ENCODE measurements at regions not wholly inside any gene's neighbourhood (a gene's known extent, or its start where the extent isn't known, plus 50 kb on each side); places are given as distances from the start of the nearest gene placed in this dataset.

DNA sequence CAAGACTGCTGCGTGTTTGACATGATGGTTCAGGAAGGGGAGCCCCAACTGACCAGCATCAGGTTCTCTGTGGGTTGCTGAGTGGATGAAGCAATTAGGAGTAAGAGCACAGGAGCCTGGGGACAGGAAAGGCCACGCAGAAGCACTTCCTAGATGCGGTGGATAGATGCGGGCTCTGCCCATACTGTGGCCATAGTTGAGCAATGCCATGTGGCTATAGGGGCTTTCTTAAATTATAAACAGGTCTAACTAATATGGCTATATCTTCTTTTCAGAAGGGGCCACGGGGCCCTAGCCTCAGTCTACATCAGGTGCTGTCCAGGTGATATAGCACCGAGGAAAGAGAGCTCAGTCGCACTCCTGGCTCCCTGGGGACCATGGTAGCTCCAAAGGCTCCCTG, 198.6 kb downstream of the GADD45G start:
- Histone ChIP-seq H3K27me3 (ENCODE audit: control insufficient read depth, insufficient read depth, low read length) (peaks cover 3% of the 10 kb centered on the region), H3K27ac (ENCODE audit: low read depth, low read length) (no peak overlapping the region), H3K4me3 (ENCODE audit: low read depth, low read length) (no peak overlapping the region), H3K9me3 (ENCODE audit: control insufficient read depth, insufficient read depth, low read length) (no peaks in the 10 kb centered on the region)
- TF ChIP-seq, protein P1, sequence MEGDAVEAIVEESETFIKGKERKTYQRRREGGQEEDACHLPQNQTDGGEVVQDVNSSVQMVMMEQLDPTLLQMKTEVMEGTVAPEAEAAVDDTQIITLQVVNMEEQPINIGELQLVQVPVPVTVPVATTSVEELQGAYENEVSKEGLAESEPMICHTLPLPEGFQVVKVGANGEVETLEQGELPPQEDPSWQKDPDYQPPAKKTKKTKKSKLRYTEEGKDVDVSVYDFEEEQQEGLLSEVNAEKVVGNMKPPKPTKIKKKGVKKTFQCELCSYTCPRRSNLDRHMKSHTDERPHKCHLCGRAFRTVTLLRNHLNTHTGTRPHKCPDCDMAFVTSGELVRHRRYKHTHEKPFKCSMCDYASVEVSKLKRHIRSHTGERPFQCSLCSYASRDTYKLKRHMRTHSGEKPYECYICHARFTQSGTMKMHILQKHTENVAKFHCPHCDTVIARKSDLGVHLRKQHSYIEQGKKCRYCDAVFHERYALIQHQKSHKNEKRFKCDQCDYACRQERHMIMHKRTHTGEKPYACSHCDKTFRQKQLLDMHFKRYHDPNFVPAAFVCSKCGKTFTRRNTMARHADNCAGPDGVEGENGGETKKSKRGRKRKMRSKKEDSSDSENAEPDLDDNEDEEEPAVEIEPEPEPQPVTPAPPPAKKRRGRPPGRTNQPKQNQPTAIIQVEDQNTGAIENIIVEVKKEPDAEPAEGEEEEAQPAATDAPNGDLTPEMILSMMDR (IDR thresholded peaks at IDR 0.05; ENCODE audit: low read depth, low read length), result no peak
- ChIA-PET CTCF (no interaction called here), POLR2A (no interaction called here)
- no peak for DNase-seq (ENCODE audit: low read depth, low spot score)

- no peak overlapping the region for H3K4me3 ChIP-seq (ENCODE audit: low read depth, low read length)
- TF ChIP-seq, protein P1 (IDR thresholded peaks at IDR 0.05; ENCODE audit: low read depth, low read length), result no peak
- POLR2A ChIA-PET, result no interaction called here
- peaks cover 3% of the 10 kb centered on the region for H3K27me3 ChIP-seq (ENCODE audit: control insufficient read depth, insufficient read depth, low read length)
- no peaks in the 10 kb centered on the region for H3K9me3 ChIP-seq (ENCODE audit: control insufficient read depth, insufficient read depth, low read length)
- no peak for DNase-seq (ENCODE audit: low read depth, low spot score)
- CTCF ChIA-PET, result no interaction called here
- H3K27ac ChIP-seq (ENCODE audit: low read depth, low read length), result no peak overlapping the region
Observed at GRCh38 chr9:89804766-89805531, 200.1 kb downstream of the GADD45G start.

- Histone ChIP-seq H3K27me3 (ENCODE audit: control insufficient read depth, insufficient read depth, low read length) (peaks cover 3% of the 10 kb centered on the region), H3K9me3 (ENCODE audit: control insufficient read depth, insufficient read depth, low read length) (no peaks in the 10 kb centered on the region), H3K4me3 (ENCODE audit: low read depth, low read length) (no peak overlapping the region), H3K27ac (ENCODE audit: low read depth, low read length) (no peak overlapping the region)
- no peak for DNase-seq (ENCODE audit: low read depth, low spot score)
- ChIA-PET POLR2A (no interaction called here), CTCF (no interaction called here)
- TF ChIP-seq, protein P1 (IDR thresholded peaks at IDR 0.05; ENCODE audit: low read depth, low read length), result no peak
Observed at GRCh38 chr9:89805571-89806292, 200.9 kb downstream of the GADD45G start.

DNA sequence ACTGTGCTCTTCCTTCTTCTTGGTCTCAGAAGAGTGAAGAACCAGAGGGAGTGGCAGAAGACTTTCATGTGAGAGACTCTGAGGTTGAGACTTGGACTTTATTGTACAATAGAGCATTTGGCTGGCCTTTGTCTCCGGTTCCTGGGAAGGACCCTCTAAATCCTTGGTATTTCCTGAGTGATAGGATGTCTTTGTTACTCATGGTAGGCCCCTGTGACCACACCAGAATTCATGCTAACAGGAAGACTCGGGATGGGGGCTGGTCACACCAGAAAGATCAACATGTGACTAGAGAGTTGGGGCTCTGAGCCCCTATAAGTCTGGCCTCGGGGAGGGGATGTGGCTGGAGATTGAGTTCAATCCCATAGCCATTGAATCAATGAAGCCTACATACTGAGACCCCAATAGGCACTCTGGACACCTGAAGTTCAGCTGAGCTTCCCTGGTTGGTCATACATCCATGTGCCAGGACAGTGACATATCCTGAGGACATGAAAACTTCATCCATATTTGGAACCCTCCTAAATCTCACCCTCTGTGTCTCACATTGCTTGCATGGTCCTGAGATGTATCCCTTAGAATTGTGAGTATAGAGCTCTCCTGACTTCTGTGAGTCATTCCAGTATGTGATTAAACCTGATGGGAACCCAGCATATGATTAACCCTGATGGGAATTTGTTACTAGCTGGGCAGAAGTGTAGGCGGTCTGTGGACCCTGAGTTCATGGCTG, 201.7 kb downstream of the GADD45G start:
- H3K4me3 ChIP-seq (ENCODE audit: low read depth, low read length), result no peak overlapping the region
- no peak overlapping the region for H3K27ac ChIP-seq (ENCODE audit: low read depth, low read length)
- no peak for DNase-seq (ENCODE audit: low read depth, low spot score)
- H3K9me3 ChIP-seq (ENCODE audit: control insufficient read depth, insufficient read depth, low read length), result no peaks in the 10 kb centered on the region
- TF ChIP-seq, protein P1 (IDR thresholded peaks at IDR 0.05; ENCODE audit: low read depth, low read length), result no peak
- CTCF ChIA-PET, result no interaction called here
- POLR2A ChIA-PET, result no interaction called here
- peaks cover 3% of the 10 kb centered on the region for H3K27me3 ChIP-seq (ENCODE audit: control insufficient read depth, insufficient read depth, low read length)

DNA sequence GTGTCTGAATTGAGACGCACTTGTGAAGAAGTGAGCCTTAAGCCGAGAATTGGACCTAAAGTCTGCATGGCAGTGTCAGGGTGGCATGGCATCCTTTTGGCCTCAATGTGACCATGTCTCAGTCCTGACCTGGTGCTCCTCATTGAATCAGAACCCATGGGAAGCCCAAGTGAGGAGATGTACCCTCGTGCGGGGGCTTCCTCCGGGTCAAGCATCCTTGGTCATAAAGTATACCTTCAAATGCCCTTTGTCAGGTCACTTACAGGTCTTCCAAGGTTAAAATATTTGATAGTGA, 202.2 kb downstream of the GADD45G start:
- H3K4me3 ChIP-seq (ENCODE audit: low read depth, low read length), result no peak overlapping the region
- DNase-seq (ENCODE audit: low read depth, low spot score), result no peak
- H3K27me3 ChIP-seq (ENCODE audit: control insufficient read depth, insufficient read depth, low read length), result peaks cover 3% of the 10 kb centered on the region
- TF ChIP-seq, protein P1 (IDR thresholded peaks at IDR 0.05; ENCODE audit: low read depth, low read length), result no peak
- ChIA-PET POLR2A (no interaction called here), CTCF (no interaction called here)
- H3K9me3 ChIP-seq (ENCODE audit: control insufficient read depth, insufficient read depth, low read length), result no peaks in the 10 kb centered on the region
- no peak overlapping the region for H3K27ac ChIP-seq (ENCODE audit: low read depth, low read length)

Measured in AG04450 (cell line).